ENCODE measurements at regions not wholly inside any gene's neighbourhood (a gene's known extent, or its start where the extent isn't known, plus 50 kb on each side); places are given as distances from the start of the nearest gene placed in this dataset.

DNA sequence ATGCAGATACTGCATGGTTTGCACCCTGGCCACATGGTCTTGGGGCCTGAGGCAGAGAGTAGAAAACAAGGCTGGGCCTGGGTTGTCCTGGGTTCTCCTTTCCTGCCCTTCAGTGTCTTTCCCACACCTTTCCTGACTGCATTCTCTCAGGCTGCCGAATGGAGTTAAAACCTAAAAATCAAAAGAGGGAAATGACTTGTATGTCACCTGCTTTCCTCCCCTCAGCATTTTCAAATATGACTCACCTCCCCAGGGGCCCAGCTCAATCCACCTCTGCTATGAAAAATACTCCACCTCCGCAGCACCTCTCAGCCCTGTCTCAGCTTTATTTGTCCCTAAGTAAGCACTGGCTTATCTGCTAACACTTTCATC is 457.8 kb upstream of the MEX3C start:
- H3K27ac ChIP-seq (replicated peaks) = no peak overlapping the region
- no peak overlapping the region for H3K4me3 ChIP-seq (replicated peaks; ENCODE audit: insufficient read depth, low read length)
- TF ChIP-seq SPI1 (IDR thresholded peaks at IDR 0.05; ENCODE audit: borderline replicate concordance, low read depth) (no peak), GABPA (IDR thresholded peaks at IDR 0.05; ENCODE audit: low read depth) (no peak), POLR2AphosphoS5 (IDR thresholded peaks at IDR 0.05; ENCODE audit: low read depth) (no peak), CTCF (IDR thresholded peaks at IDR 0.05; ENCODE audit: insufficient read depth, low read length) (no peak)
- TF ChIP-seq, protein P1, sequence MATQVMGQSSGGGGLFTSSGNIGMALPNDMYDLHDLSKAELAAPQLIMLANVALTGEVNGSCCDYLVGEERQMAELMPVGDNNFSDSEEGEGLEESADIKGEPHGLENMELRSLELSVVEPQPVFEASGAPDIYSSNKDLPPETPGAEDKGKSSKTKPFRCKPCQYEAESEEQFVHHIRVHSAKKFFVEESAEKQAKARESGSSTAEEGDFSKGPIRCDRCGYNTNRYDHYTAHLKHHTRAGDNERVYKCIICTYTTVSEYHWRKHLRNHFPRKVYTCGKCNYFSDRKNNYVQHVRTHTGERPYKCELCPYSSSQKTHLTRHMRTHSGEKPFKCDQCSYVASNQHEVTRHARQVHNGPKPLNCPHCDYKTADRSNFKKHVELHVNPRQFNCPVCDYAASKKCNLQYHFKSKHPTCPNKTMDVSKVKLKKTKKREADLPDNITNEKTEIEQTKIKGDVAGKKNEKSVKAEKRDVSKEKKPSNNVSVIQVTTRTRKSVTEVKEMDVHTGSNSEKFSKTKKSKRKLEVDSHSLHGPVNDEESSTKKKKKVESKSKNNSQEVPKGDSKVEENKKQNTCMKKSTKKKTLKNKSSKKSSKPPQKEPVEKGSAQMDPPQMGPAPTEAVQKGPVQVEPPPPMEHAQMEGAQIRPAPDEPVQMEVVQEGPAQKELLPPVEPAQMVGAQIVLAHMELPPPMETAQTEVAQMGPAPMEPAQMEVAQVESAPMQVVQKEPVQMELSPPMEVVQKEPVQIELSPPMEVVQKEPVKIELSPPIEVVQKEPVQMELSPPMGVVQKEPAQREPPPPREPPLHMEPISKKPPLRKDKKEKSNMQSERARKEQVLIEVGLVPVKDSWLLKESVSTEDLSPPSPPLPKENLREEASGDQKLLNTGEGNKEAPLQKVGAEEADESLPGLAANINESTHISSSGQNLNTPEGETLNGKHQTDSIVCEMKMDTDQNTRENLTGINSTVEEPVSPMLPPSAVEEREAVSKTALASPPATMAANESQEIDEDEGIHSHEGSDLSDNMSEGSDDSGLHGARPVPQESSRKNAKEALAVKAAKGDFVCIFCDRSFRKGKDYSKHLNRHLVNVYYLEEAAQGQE (IDR thresholded peaks at IDR 0.05; ENCODE audit: insufficient replicate concordance, low read depth) = no peak
- H3K27me3 ChIP-seq (ENCODE audit: insufficient read depth, poor library complexity, severe bottlenecking) = peaks cover 3% of the 10 kb centered on the region
- DNase-seq (ENCODE audit: low read depth in 1 of 2, low spot score in 1 of 2) = no peak

- DNase-seq (ENCODE audit: low read depth in 1 of 2, low spot score in 1 of 2) = no peak
- TF ChIP-seq, protein P1 (IDR thresholded peaks at IDR 0.05; ENCODE audit: insufficient replicate concordance, low read depth) = no peak
- no peak for TF ChIP-seq SPI1 (IDR thresholded peaks at IDR 0.05; ENCODE audit: borderline replicate concordance, low read depth)
- no peak for TF ChIP-seq POLR2AphosphoS5 (IDR thresholded peaks at IDR 0.05; ENCODE audit: low read depth)
- no peak for TF ChIP-seq CTCF (IDR thresholded peaks at IDR 0.05; ENCODE audit: insufficient read depth, low read length)
- no peak for TF ChIP-seq GABPA (IDR thresholded peaks at IDR 0.05; ENCODE audit: low read depth)
These were observed 458.8 kb upstream of the MEX3C start for GRCh38 chr18:51656249-51656648.

GRCh38 chr18:51658436-51658835 is 461.0 kb upstream of the MEX3C start:
- DNase-seq (ENCODE audit: low read depth in 1 of 2, low spot score in 1 of 2) = no peak
- peaks cover 3% of the 10 kb centered on the region for H3K27me3 ChIP-seq (ENCODE audit: insufficient read depth, poor library complexity, severe bottlenecking)
- H3K4me3 ChIP-seq (replicated peaks; ENCODE audit: insufficient read depth, low read length) = no peak overlapping the region
- no peak overlapping the region for H3K27ac ChIP-seq (replicated peaks)
- TF ChIP-seq GABPA (IDR thresholded peaks at IDR 0.05; ENCODE audit: low read depth) (no peak), CTCF (IDR thresholded peaks at IDR 0.05; ENCODE audit: insufficient read depth, low read length) (no peak)

More at GRCh38 chr18:51656249-51656648, 458.8 kb upstream of the MEX3C start:
- Histone ChIP-seq H3K27me3 (ENCODE audit: insufficient read depth, poor library complexity, severe bottlenecking) (peaks cover 3% of the 10 kb centered on the region), H3K27ac (replicated peaks) (no peak overlapping the region), H3K4me3 (replicated peaks; ENCODE audit: insufficient read depth, low read length) (no peak overlapping the region)

GRCh38 chr18:51659781-51660180 is 462.3 kb upstream of the MEX3C start:
- TF ChIP-seq GABPA (IDR thresholded peaks at IDR 0.05; ENCODE audit: low read depth) (no peak), CTCF (IDR thresholded peaks at IDR 0.05; ENCODE audit: insufficient read depth, low read length) (no peak), SPI1 (IDR thresholded peaks at IDR 0.05; ENCODE audit: borderline replicate concordance, low read depth) (no peak), POLR2AphosphoS5 (IDR thresholded peaks at IDR 0.05; ENCODE audit: low read depth) (no peak)
- TF ChIP-seq, protein P1 (IDR thresholded peaks at IDR 0.05; ENCODE audit: insufficient replicate concordance, low read depth) = no peak
- H3K27ac ChIP-seq (replicated peaks) = no peak overlapping the region
- H3K4me3 ChIP-seq (replicated peaks; ENCODE audit: insufficient read depth, low read length) = no peak overlapping the region
- no peak for DNase-seq (ENCODE audit: low read depth in 1 of 2, low spot score in 1 of 2)
- H3K27me3 ChIP-seq (ENCODE audit: insufficient read depth, poor library complexity, severe bottlenecking) = peaks cover 3% of the 10 kb centered on the region

All from HL-60 (cell line).